ENCODE measurements at regions not wholly inside any gene's neighbourhood (a gene's known extent, or its start where the extent isn't known, plus 50 kb on each side); places are given as distances from the start of the nearest gene placed in this dataset.

DNA sequence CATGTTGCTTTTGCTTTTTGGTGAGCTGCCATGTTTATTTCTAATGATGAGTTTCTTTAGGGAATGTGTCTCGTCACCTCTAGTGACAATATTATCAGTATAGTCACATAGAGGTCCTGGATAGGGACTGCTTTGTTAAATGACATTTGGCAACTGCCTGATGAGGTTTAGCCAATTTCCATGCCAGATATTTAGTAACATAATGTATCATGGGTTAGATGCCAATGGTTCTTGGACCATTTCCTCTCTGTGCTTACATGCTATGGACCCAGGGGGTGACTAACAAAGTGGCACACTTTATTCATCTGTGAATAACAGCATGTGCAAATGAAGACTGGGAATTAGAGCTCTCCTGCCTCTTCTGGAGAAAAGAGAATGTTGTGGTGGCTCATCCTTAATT lies 56.2 kb upstream of the RAB27B start:
- DNase-seq, result no peak

DNA sequence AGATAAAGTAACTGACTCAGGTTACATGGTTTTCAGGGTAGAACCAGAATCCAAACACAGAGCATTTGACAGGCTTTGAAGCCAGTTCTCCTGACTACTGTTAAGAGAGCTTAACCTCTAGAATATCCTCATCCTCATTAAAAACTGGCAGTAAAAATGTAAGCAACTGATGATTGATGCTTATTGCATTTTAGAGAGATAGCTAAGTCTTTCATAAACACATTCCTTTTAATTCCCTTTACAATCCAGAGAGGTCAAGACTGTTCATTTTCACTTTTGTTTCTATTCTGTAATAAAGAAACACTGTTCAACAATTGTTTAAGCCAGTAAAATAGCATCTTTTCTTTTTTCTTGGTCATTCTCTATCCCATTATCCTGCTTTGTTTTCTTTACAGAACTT lies 53.9 kb upstream of the RAB27B start:
- DNase-seq, result no peak

DNA sequence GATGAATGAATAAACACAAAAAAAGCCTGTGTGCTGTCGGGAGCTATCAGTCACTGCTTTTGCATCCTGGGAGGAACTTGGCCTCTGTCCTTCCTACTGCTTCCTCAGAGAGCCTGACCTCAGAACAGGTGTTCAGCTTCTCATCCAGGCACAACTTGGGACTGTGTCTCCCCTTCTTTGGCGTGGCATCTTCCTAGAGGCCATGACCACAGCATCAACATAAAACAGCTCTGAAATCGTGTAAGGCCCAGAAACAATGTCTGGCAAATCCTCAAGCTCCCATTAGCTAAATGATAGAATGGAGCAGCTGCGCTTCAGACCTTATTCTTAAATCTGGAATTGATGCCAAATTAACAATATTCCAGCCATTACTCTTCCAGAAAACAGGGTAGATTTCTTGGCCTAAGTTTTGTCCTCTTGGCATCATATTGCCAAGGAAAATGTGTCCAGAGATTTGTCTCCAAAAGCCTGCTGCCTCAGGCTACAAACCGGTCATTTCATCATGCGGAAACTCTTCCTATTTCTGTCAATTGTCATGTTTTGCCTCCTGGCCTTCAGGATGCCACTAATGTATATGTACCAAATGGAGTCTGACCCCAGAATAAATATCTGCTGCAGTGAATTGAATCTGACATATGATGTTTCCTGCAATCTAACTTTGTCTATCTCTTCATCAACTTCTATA lies 53.2 kb upstream of the RAB27B start:
- no peak for DNase-seq

DNA sequence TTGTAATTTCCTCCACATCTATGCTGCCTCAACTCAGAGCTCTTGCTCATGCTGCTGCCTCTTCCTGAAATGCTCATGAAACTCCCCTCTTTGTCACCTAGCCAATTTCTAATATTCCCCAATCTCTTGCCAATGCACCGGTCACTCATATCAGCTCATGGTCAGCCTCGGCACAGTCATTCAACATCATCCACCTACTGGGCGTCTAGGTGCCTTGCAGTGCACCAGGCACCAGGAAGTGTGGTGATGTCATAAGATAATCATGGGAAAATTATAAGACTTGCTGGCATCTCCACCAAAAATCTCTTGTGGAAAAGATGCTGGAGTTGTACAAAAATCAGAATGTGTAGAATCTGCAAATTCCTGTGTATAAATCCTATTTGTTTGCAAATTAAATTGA lies 52.6 kb upstream of the RAB27B start:
- no peak for DNase-seq

DNA sequence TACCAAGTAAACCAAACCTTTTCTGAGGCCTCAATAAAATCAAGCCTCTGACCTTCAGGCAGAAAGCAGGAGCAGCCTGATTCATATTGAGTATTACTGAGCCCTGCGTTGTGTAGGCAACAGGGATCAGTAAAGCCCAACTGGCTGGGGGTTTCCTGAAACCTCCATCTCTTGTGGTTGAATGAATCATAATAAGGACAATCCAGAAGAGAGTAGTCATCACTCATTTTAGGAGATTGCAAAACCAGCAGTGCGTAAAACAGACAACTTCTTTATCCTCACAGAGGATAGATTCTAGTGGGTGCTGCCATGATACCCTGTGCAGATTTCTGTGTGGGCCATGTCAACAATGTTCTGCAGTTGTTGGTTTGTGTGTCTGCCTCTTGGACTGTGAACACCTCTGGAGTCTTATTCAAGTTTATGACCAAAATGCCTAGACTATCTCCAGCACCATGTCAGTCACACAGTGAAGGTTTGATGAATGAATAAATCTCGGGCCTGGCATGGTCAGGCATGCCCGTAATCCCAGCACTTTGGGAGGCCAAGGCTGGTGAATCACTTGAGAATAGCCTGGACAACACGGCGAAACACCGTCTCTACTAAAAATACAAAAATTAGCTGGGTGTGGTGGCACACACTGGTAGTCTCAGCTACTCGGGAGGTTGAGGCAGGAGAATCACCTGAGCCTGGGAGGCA lies 51.8 kb upstream of the RAB27B start:
- no peak for DNase-seq

DNA sequence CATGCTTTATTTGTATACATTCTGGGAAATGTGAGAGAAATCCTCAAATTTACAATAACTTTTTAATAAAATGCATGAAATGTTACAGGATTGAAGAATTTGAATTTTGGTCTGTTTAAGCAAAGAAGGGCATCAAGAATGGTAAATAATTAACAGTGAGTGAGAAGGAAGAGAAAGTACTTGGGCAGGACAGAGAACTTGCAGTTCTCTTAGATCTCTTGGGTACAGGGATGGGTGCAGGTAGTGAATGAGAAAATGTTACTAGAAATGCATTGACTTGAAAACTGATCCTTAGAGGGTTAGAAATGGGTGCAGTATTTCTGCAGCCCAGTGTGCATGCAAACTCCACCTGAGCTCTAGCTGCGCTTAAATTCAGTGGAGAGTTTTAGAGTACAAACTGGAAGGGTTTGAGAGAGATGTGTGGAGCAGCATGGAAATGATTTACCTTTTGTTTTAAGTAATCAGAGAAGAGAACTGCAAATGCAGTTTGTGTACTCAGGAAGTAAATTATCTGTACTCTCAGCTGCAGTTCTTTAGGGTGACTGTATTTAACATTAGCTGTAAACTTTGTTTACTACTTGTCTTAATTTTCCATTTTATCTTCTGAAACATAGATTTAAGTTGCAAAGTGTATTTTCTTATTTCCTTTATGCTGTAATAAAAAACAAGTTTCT lies 51.0 kb upstream of the RAB27B start:
- DNase-seq, result no peak

DNA sequence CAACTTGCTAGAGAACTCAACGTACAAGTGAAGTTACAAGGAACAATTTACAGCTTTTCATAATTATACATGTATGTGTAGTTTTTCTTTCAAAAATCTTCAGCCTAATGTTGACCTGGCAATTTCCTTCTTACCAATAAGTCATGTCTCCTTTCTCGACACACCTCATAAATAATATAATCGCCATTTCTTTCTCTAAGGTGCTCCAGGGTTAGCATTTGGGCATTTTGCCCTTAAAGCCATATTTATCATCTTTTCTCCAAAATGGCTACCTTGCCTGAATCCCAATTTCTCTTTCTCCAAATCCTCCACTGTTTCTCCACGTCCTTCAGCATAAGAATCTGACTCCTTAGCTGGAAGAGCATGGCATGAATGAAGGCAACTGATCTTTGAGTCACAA lies 50.3 kb upstream of the RAB27B start:
- no peak for DNase-seq

Measured in NCI-H1417 treated with DMSO at 0.1 percent for 48 hours (cell line).